Inflammatory macrophage treated with lipopolysaccharide for 4 hours (primary cell): ENCODE measurements at regions not wholly inside any gene's neighbourhood (a gene's known extent, or its start where the extent isn't known, plus 50 kb on each side); places are given as distances from the start of the nearest gene placed in this dataset.
"Not testable (repeated sequence)": the region's sequence is repeated elsewhere in the genome, so short reads cannot be mapped to it uniquely, and the experiment has no call there.

ENCODE experiments used
- DNase-seq: peaks from one replicate; pipeline ENCODE4 v3.0.0-alpha.2; 2020

GRCh38 chr5:72647806-72648205, 140.6 kb upstream of the ZNF366 start:
- no peak for DNase-seq

GRCh38 chr5:72646246-72646866, 139.1 kb upstream of the ZNF366 start:
- DNase-seq: no peak

GRCh38 chr5:72645064-72645846, 138.0 kb upstream of the ZNF366 start:
- no peak for DNase-seq

GRCh38 chr5:72644296-72644695, 137.1 kb upstream of the ZNF366 start:
- DNase-seq: peak; percentile 45

GRCh38 chr5:72641164-72641563, 134.0 kb upstream of the ZNF366 start:
- DNase-seq: no peak

GRCh38 chr5:72637058-72637457, 129.8 kb upstream of the ZNF366 start:
- no peak for DNase-seq

GRCh38 chr5:72636565-72636964, 129.4 kb upstream of the ZNF366 start:
- DNase-seq: not testable (repeated sequence)

- DNase-seq: no peak
These were observed 127.2 kb upstream of the ZNF366 start for GRCh38 chr5:72634444-72634843.

- DNase-seq: no peak
These were observed 126.4 kb upstream of the ZNF366 start for GRCh38 chr5:72633649-72634048.

GRCh38 chr5:72633041-72633445, 125.8 kb upstream of the ZNF366 start:
- DNase-seq: no peak

GRCh38 chr5:72630721-72631120, 123.5 kb upstream of the ZNF366 start:
- DNase-seq: no peak

GRCh38 chr5:72630081-72630480, 122.9 kb upstream of the ZNF366 start:
- no peak for DNase-seq

GRCh38 chr5:72628771-72629371, 121.7 kb upstream of the ZNF366 start:
- DNase-seq: peak; percentile 33

GRCh38 chr5:72625332-72625731, 118.1 kb upstream of the ZNF366 start:
- DNase-seq: no peak

GRCh38 chr5:72624641-72625236, 117.5 kb upstream of the ZNF366 start:
- no peak for DNase-seq

- no peak for DNase-seq
These were observed 116.7 kb upstream of the ZNF366 start for GRCh38 chr5:72623936-72624335.

- no peak for DNase-seq
These were observed 116.1 kb upstream of the ZNF366 start for GRCh38 chr5:72623323-72623722.

- DNase-seq: no peak
These were observed 115.1 kb upstream of the ZNF366 start for GRCh38 chr5:72622170-72622760.

GRCh38 chr5:72621576-72621975, 114.4 kb upstream of the ZNF366 start:
- DNase-seq: no peak

GRCh38 chr5:72619677-72620076, 112.5 kb upstream of the ZNF366 start:
- DNase-seq: no peak

GRCh38 chr5:72619251-72619650, 112.0 kb upstream of the ZNF366 start:
- DNase-seq: no peak

GRCh38 chr5:72618708-72619107, 111.5 kb upstream of the ZNF366 start:
- DNase-seq: peak; percentile 56

GRCh38 chr5:72615061-72615460, 107.9 kb upstream of the ZNF366 start:
- no peak for DNase-seq
